ENCODE measurements at regions not wholly inside any gene's neighbourhood (a gene's known extent, or its start where the extent isn't known, plus 50 kb on each side); places are given as distances from the start of the nearest gene placed in this dataset.

DNA sequence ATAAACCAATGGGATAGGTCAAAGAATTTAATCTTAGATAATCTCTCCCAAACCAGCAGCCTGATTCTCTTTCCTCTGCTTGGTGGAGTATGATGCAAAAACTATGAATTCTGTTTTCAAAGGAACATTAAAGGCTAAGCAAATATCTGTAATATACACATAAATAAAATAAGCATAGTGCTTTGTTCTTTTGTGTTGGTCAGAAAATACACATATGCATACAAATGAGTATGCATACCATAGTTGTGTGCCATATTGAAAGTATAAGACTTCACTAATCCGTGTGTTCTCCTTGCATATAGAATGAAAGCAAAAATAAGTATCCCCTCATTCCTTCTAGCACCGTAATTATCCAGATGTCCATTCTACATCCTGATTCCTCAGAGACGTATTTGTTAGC, 1949.7 kb upstream of the CELF4 start (continued):
- TF ChIP-seq SP2 (IDR thresholded peaks at IDR 0.05; ENCODE audit: low read length), result no peak
- TF ChIP-seq POLR2AphosphoS5 (IDR thresholded peaks at IDR 0.05; ENCODE audit: low read depth, low read length), result no peak
- TF ChIP-seq SIX5 (IDR thresholded peaks at IDR 0.05; ENCODE audit: low read depth, low read length), result no peak
- no peak for TF ChIP-seq CHD2 (IDR thresholded peaks at IDR 0.05; ENCODE audit: low read length)

Measured in H1 (cell line).